HUDEP-2 (cell line): ENCODE measurements at regions not wholly inside any gene's neighbourhood (a gene's known extent, or its start where the extent isn't known, plus 50 kb on each side); places are given as distances from the start of the nearest gene placed in this dataset.
"Not testable (repeated sequence)": the region's sequence is repeated elsewhere in the genome, so short reads cannot be mapped to it uniquely, and the experiment has no call there.

Experiments used
- DNase-seq, 76 experiments: peaks; one replicate each; lab custom pipeline; 2025; ENCODE audit not compliant: unreplicated experiment in 76 of 76; lab: John Stamatoyannopoulos, UW

- no peak for DNase-seq
These were observed 65.5 kb downstream of the VCX2 start for GRCh38 chrX:8105531-8105930.

- DNase-seq: no peak
These were observed 67.4 kb downstream of the VCX2 start for GRCh38 chrX:8103655-8104054.

GRCh38 chrX:8091510-8091909 lies 79.6 kb downstream of the VCX2 start:
- no peak for DNase-seq

- no peak for DNase-seq
These were observed 80.2 kb downstream of the VCX2 start for GRCh38 chrX:8090906-8091305.

- no peak for DNase-seq
These were observed 80.6 kb downstream of the VCX2 start for GRCh38 chrX:8090482-8090881.

- DNase-seq: no peak
These were observed 81.9 kb downstream of the VCX2 start for GRCh38 chrX:8089141-8089540.

GRCh38 chrX:8084006-8084405 lies 87.1 kb downstream of the VCX2 start:
- DNase-seq: no peak

- no peak for DNase-seq
These were observed 87.8 kb downstream of the VCX2 start for GRCh38 chrX:8083286-8083685.

GRCh38 chrX:8075636-8076035 lies 95.4 kb downstream of the VCX2 start:
- DNase-seq: no peak

GRCh38 chrX:8067754-8068462 lies 103.2 kb downstream of the VCX2 start:
- no peak for DNase-seq

GRCh38 chrX:8052909-8053308 lies 118.2 kb downstream of the VCX2 start:
- no peak for DNase-seq

GRCh38 chrX:8049827-8050226 lies 121.2 kb downstream of the VCX2 start:
- DNase-seq: no peak

GRCh38 chrX:8048466-8048865 lies 121.3 kb upstream of the PNPLA4 start:
- DNase-seq: no peak

GRCh38 chrX:8044947-8045346 lies 117.7 kb upstream of the PNPLA4 start:
- DNase-seq: no peak

- no peak for DNase-seq
These were observed 116.3 kb upstream of the PNPLA4 start for GRCh38 chrX:8043546-8043945.

- DNase-seq: no peak
These were observed 115.9 kb upstream of the PNPLA4 start for GRCh38 chrX:8043121-8043520.

GRCh38 chrX:8042304-8042703 lies 115.1 kb upstream of the PNPLA4 start:
- DNase-seq: peak in 2 of 76 experiments; percentile 0

GRCh38 chrX:8039711-8040110 lies 112.5 kb upstream of the PNPLA4 start:
- not testable (repeated sequence) for DNase-seq

GRCh38 chrX:8037593-8038348 lies 110.6 kb upstream of the PNPLA4 start:
- DNase-seq: no peak

GRCh38 chrX:8036914-8037313 lies 109.7 kb upstream of the PNPLA4 start:
- DNase-seq: no peak

- no peak for DNase-seq
These were observed 106.8 kb upstream of the PNPLA4 start for GRCh38 chrX:8034058-8034457.

- no peak for DNase-seq
These were observed 106.0 kb upstream of the PNPLA4 start for GRCh38 chrX:8033175-8033574.
